IPS-18a (cell line): ENCODE measurements at regions not wholly inside any gene's neighbourhood (a gene's known extent, or its start where the extent isn't known, plus 50 kb on each side); places are given as distances from the start of the nearest gene placed in this dataset.

Experiments used
- H3K27ac ChIP-seq: one replicate; pipeline ENCODE4 v1.5.1; 2013; ENCODE audit warnings: low read length
- H3K27me3 ChIP-seq: one replicate; pipeline ENCODE4 v1.6.1; 2013; ENCODE audit warnings: mild to moderate bottlenecking, low read length; ENCODE audit not compliant: control insufficient read depth, insufficient read depth
- H3K36me3 ChIP-seq: one replicate; pipeline ENCODE4 v1.6.1; 2013; ENCODE audit warnings: low read depth, low read length; ENCODE audit not compliant: control insufficient read depth
- H3K4me1 ChIP-seq: one replicate; pipeline ENCODE4 v1.6.1; 2013; ENCODE audit warnings: low read depth, low read length; ENCODE audit not compliant: control insufficient read depth
- H3K4me3 ChIP-seq: one replicate; pipeline ENCODE4 v1.5.1; 2013; ENCODE audit warnings: low read length
- H3K9ac ChIP-seq: one replicate; pipeline ENCODE4 v1.6.1; 2013; ENCODE audit warnings: mild to moderate bottlenecking, low read length, moderate library complexity
- H3K9me3 ChIP-seq: one replicate; pipeline ENCODE4 v1.6.1; 2013; ENCODE audit warnings: low read depth, low read length; ENCODE audit not compliant: control insufficient read depth

DNA sequence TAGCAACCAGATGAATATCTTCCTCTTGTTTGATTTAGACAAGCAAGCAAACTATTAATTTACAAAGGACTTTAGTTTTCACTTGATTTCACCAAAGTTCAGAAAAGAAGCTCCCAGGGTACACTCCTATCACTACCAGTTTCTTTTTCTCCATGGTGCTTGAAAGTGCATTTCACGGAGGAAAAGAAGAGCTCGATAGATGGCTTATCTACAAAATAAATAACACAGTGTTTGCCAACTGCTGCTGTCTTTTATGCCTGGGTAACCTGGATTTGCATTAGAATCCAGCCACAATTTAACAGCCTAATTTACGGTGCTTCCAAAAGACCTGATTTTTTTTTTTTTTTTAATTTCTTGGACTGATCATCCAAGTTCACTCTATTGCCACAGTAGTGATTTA, 275.7 kb downstream of the GPR37 start:
- Histone ChIP-seq H3K27me3 (no peaks in the 10 kb centered on the region), H3K9ac (no peak overlapping the region), H3K27ac (no peak overlapping the region), H3K4me1 (peaks cover 10% of the 10 kb centered on the region), H3K9me3 (no peaks in the 10 kb centered on the region), H3K4me3 (no peak overlapping the region), H3K36me3 (no peaks in the 10 kb centered on the region)

DNA sequence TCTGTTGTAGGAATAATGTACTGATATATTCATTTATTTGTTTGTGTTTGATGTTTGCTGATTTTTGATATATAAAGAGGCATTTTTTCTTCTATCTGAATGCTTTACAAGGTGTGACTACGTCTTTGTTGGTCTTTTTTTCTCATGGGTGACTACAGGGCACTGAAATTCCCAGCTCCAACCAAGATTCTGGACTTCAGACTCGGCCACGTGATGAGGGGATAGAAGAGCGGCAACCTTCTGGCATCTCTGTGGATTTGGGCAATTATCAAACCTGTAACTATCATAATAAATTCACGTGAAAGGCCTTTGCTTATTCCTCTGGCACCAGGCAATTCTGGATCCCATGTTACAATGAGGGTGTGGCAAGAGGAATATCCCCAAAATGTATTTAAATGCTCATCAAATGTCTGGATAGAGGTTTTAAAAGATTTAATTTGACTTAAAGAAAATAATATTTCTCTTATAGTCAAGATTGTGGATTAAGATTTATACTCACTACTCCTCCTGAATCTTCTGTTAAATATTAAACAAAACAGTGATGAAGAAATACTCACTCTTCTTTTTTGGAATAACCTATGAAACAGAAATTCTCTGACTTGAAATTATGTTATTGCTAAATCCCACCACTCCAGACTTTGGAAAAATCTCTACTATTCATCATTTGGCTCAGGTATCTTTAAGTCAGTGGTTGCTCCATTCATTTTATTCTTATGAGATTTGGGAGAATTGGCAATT, 276.3 kb downstream of the GPR37 start:
- Histone ChIP-seq H3K9me3 (no peaks in the 10 kb centered on the region), H3K27me3 (no peaks in the 10 kb centered on the region), H3K9ac (no peak overlapping the region), H3K27ac (no peak overlapping the region), H3K36me3 (no peaks in the 10 kb centered on the region), H3K4me3 (no peak overlapping the region), H3K4me1 (peaks cover 10% of the 10 kb centered on the region)

DNA sequence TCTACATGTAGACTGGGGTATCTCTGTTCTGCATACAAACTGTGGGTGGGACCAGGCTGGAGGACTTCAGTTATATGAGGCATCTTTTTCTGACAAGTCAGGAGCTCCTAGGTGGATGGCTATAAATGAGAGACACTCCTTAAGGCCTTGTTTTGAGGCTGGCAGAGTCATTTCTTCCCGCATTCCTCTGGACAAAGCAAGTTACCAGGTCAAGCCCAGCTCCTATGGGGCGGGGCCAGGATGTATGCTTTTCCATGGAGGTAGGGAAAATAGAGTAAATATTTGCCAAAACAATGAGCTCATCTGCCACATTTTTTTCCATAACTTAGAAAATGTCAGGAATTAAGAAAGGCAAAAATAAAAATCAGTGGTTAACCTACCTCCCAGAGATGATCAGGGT, 283.4 kb downstream of the GPR37 start:
- Histone ChIP-seq H3K27ac (no peak overlapping the region), H3K36me3 (no peaks in the 10 kb centered on the region), H3K4me1 (no peaks in the 10 kb centered on the region), H3K9me3 (no peaks in the 10 kb centered on the region), H3K27me3 (no peaks in the 10 kb centered on the region), H3K4me3 (no peak overlapping the region), H3K9ac (no peak overlapping the region)

DNA sequence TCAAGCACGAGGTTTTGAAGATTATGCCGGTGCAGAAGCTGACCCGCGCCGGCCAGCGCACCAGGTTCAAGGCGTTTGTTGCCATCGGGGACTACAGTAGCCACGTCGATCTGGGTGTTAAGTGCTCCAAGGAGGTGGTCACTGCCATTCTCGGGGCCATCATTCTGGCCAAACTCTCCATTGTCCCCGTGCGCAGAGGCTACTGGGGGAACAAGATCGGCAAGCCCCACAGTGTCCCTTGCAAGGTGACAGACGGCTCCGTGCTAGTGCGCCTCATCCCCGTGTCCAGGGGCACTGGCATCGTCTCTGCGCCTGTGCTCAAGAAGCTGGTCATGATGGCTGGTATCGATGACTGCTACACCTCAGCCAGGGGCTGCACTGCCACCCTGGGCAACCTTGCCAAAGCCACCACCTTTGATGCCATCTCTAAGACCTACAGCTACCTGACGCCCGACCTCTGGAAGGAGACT, 284.7 kb downstream of the GPR37 start:
- H3K27me3 ChIP-seq: no peaks in the 10 kb centered on the region
- H3K9me3 ChIP-seq: no peaks in the 10 kb centered on the region
- H3K9ac ChIP-seq: no peak overlapping the region
- H3K4me3 ChIP-seq: no peak overlapping the region
- no peaks in the 10 kb centered on the region for H3K4me1 ChIP-seq
- no peaks in the 10 kb centered on the region for H3K36me3 ChIP-seq
- H3K27ac ChIP-seq: no peak overlapping the region

DNA sequence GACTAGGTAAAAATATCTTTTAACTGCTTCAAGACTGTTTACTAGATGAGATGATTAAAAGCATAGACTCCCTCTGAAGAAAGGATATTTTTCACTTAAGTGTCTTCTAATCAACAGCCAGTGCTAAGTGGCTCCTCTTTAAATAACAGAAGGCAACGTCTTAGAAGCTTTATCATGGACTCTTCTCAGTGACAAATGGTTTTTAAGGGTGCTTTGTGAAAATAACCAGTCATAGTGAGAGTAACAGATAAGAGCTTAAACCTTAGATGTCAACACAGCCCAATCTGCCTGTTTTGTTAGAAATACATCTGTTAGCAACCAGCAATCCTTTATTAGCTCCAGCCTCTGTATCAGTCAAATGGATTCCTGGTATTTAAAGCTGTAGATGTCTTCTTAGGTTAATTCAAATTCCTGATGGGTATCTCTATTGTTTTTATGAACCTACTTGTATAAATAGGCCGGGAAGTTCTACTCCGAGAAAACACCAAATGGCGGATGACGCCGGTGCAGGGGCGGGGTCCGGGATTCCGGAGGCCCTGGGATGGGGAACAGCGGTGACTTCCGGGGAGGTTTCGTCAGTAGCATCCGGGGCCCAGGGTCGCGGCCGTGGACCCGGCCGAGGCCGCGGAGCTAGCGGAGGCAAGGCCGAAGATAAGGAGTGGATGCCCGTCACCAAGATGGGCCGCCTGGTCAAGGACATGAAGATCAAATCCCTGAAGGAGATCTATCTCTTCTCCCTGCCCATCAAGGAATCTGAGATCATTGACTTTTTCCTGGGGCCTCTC, 285.4 kb downstream of the GPR37 start:
- Histone ChIP-seq H3K27ac (no peak overlapping the region), H3K27me3 (no peaks in the 10 kb centered on the region), H3K9me3 (no peaks in the 10 kb centered on the region), H3K36me3 (no peaks in the 10 kb centered on the region), H3K4me1 (no peaks in the 10 kb centered on the region), H3K4me3 (no peak overlapping the region), H3K9ac (no peak overlapping the region)

DNA sequence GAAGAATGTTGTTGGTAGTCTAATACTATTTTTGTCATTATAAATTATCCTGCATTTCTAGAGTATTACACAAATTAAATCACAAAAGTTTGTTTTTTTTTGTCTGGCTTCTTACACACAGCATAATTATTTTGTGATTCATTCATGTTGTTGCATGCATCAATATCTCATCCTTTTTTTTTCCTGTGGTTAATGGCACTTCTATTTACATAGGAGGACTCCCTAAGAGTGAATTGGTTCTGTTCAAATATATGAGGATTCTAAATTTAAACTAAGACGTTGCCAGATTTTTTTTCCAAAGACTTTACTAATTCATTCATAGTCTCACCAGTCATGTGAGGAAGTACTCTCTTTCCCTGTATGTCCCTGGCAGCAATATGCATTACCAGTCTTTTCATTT, 303.3 kb downstream of the GPR37 start:
- Histone ChIP-seq H3K9me3 (no peaks in the 10 kb centered on the region), H3K9ac (no peak overlapping the region), H3K27ac (no peak overlapping the region), H3K4me3 (no peak overlapping the region), H3K27me3 (no peaks in the 10 kb centered on the region), H3K36me3 (no peaks in the 10 kb centered on the region), H3K4me1 (no peaks in the 10 kb centered on the region)

DNA sequence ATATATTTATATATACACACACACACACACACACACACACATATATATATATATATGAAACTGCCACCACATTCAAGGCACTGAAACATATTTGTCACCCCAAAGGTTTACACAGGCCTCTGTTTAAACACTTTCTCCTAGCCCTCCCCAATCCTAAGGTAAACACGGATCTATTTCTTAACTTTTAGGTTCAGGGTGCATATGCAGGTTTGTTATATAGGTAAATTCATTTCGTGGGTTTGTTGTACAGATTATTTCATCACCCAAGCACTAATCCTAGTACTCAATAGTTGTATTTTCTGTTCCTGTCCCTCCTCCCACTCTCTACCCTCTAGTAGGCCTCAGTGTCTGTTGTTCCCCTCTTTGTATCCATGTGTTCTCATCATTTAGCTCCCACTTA, 305.0 kb downstream of the GPR37 start:
- Histone ChIP-seq H3K9me3 (no peaks in the 10 kb centered on the region), H3K27me3 (no peaks in the 10 kb centered on the region), H3K9ac (no peak overlapping the region), H3K4me1 (no peaks in the 10 kb centered on the region), H3K27ac (no peak overlapping the region), H3K4me3 (no peak overlapping the region), H3K36me3 (no peaks in the 10 kb centered on the region)

DNA sequence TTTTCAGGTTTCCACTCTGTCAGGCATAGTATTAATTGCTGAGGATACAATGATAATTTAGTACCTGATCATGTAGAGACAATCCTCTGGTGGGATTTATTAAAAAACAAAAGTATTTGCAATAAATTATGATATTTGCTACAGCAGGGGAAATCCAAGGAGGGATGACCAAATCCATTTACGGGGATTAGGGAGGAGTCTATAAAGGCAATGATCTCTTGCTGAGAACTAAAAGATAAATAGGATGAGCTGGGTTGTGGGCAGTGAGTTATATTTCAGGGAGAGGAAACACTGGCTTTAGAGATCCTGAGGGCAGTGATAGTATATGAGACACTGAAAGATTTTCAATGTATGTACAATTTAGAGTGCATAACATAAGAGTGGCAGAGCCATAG, 305.5 kb downstream of the GPR37 start:
- no peak overlapping the region for H3K27ac ChIP-seq
- no peaks in the 10 kb centered on the region for H3K36me3 ChIP-seq
- no peaks in the 10 kb centered on the region for H3K9me3 ChIP-seq
- H3K27me3 ChIP-seq: no peaks in the 10 kb centered on the region
- no peak overlapping the region for H3K4me3 ChIP-seq
- no peak overlapping the region for H3K9ac ChIP-seq
- H3K4me1 ChIP-seq: no peaks in the 10 kb centered on the region

DNA sequence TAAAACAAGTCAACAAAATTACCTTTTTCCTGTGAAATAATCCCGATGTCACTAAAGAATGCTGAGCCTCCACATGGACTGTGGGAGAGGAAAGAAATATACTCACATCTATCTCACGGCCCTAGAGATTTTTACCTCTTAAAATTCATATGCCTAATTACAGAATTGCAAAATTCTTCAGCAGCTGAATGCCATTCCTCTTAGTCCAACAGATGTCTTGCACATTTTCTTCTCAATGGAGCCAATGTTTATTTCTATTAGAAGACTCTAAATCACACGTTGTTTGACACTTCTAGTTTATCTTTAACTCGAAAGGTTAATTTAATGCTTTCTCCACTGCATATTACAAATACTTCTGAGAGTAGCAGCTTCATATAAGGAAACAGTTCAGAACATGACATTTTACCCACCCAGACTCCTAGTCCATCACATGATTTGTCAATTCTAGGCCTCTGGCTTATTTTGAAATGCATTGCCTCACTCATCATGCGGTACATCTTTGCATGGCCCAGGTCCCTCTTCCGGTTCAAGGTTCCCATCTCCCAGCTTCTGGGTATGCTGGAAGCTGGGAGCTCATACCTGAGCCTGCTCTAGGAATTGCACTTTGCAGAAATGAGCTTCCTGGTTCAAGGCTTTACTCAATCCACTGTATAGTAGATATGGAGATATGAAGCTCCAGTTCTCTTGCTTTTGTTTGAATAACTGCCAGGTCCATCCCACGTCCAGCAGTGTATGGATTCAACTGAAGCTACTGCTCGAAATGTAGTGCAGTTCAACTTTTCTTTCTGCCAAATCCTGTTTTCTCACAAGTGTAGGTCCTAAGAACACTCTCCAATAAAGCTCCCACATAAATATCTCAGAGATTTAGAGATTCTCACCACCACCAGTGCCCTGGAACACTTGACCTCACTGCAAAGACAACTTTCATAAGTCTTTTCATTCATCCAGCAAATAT, 306.2 kb downstream of the GPR37 start:
- H3K9me3 ChIP-seq: no peaks in the 10 kb centered on the region
- no peaks in the 10 kb centered on the region for H3K27me3 ChIP-seq
- no peak overlapping the region for H3K9ac ChIP-seq
- no peaks in the 10 kb centered on the region for H3K4me1 ChIP-seq
- H3K36me3 ChIP-seq: no peaks in the 10 kb centered on the region
- no peak overlapping the region for H3K4me3 ChIP-seq
- H3K27ac ChIP-seq: no peak overlapping the region

DNA sequence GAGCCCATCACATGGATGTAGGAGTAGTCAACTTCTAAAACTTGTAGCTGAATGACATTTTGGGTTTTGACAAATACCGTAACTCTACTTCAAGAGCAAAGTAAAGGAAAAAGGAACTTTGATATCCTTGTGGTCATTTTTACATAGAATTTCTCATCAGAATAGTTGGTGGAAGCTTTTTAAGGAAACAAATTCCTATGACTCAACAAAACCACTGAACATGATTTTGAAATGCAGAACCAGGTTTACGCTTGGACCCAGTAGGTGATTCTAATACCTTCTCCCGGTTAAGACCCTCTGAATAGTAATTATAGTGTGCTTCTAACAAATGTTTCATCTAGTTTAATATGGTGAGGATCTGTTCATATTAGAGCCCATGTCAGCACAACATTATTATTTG, 307.8 kb downstream of the GPR37 start:
- Histone ChIP-seq H3K4me1 (no peaks in the 10 kb centered on the region), H3K27me3 (no peaks in the 10 kb centered on the region), H3K36me3 (no peaks in the 10 kb centered on the region), H3K4me3 (no peak overlapping the region), H3K9ac (no peak overlapping the region), H3K27ac (no peak overlapping the region), H3K9me3 (no peaks in the 10 kb centered on the region)

DNA sequence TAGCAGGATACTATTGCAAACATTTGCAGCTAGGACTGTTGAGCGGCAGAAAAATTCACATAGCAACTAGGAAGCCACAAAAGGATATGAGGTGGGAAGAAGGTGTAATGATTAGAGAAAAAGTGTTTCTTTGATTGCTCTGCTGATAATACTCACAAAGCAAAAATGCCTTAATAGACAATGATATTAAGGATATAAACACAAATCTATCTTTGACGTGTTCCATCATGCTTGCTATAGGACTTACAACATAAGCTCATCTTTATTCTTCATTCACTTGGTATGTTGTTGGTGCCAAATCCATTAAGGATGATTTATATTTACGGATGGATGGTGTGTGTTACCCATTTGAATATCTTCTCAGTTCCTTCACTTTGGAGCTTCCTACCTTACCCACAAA, 309.3 kb downstream of the GPR37 start:
- no peaks in the 10 kb centered on the region for H3K4me1 ChIP-seq
- H3K4me3 ChIP-seq: no peak overlapping the region
- H3K36me3 ChIP-seq: no peaks in the 10 kb centered on the region
- no peaks in the 10 kb centered on the region for H3K9me3 ChIP-seq
- no peak overlapping the region for H3K27ac ChIP-seq
- no peaks in the 10 kb centered on the region for H3K27me3 ChIP-seq
- no peak overlapping the region for H3K9ac ChIP-seq
